Bronchial epithelial cell (primary cell): ENCODE measurements at regions not wholly inside any gene's neighbourhood (a gene's known extent, or its start where the extent isn't known, plus 50 kb on each side); places are given as distances from the start of the nearest gene placed in this dataset.

Source experiments
- DNase-seq: peaks from one replicate; pipeline ENCODE4 v3.0.0-alpha.2; 2010; ENCODE audit warnings: low read depth
- FAIRE-seq: peaks from 2 replicates; lab custom pipeline; 2011; peaks lifted over from hg19 to GRCh38; lab: Jason Lieb, UNC
- H3K27me3 ChIP-seq: 2 replicates; pipeline ENCODE4 v1.5.1; 2011; ENCODE audit warnings: low read length; ENCODE audit not compliant: control insufficient read depth, insufficient read depth
- H3K36me3 ChIP-seq: 2 replicates; pipeline ENCODE4 v1.5.1; 2011; ENCODE audit warnings: low read length; ENCODE audit not compliant: control insufficient read depth, insufficient read depth
- H3K4me3 ChIP-seq: 2 replicates; pipeline ENCODE4 v1.5.1; 2011; ENCODE audit warnings: mild to moderate bottlenecking, low read depth, low read length, control low read depth
- TF ChIP-seq, protein P1 (sequence below): IDR thresholded peaks from 2 replicates; pipeline ENCODE4 v1.5.1; 2011; ENCODE audit warnings: mild to moderate bottlenecking, moderate library complexity, low read length, control low read depth, inconsistent platforms; ENCODE audit not compliant: insufficient read depth, severe bottlenecking

DNA sequence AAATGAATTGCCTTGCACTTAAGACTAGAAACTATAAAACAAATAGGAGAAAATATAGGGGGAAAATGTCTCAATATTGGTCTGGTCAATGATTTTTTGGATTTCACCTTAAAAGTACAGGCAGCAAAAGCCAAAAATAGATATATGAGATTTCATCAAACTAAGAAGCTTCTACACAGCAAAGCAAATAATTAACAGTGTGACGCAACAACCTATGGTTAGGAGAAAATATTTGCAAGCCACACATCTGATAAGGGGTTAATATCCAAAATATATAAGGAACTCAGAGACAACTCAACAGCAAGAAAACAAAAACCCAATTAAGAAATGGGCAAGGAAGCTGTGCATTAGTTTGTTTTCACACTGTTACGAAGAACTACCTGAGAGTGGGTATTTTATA, 89.1 kb downstream of the MAIP1 start:
- Histone ChIP-seq H3K4me3 (no peak overlapping the region), H3K27me3 (no peaks in the 10 kb centered on the region), H3K36me3 (no peaks in the 10 kb centered on the region)
- DNase-seq = no peak
- FAIRE-seq = no peak
- TF ChIP-seq, protein P1, sequence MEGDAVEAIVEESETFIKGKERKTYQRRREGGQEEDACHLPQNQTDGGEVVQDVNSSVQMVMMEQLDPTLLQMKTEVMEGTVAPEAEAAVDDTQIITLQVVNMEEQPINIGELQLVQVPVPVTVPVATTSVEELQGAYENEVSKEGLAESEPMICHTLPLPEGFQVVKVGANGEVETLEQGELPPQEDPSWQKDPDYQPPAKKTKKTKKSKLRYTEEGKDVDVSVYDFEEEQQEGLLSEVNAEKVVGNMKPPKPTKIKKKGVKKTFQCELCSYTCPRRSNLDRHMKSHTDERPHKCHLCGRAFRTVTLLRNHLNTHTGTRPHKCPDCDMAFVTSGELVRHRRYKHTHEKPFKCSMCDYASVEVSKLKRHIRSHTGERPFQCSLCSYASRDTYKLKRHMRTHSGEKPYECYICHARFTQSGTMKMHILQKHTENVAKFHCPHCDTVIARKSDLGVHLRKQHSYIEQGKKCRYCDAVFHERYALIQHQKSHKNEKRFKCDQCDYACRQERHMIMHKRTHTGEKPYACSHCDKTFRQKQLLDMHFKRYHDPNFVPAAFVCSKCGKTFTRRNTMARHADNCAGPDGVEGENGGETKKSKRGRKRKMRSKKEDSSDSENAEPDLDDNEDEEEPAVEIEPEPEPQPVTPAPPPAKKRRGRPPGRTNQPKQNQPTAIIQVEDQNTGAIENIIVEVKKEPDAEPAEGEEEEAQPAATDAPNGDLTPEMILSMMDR = no peak

DNA sequence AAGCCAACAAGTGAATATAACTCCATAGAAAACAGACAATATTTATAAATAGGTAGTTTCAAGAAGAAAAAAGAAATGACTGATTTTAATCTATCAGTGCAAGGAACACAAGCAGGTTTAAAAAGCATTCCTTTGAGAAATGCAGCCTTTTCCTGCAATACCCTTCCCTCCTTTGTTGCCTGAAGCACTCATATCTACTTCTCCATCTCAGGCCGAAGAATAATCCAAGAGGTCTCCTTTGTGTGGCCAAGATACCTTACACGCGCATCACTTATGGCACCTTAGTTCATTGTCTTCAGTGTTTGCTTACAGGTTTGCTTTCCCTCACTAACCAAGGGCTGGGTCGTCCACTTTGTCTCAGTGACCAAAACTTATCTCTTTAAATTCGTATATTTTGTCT, 93.0 kb downstream of the MAIP1 start:
- Histone ChIP-seq H3K27me3 (no peaks in the 10 kb centered on the region), H3K4me3 (no peak overlapping the region), H3K36me3 (no peaks in the 10 kb centered on the region)
- FAIRE-seq (no peak), DNase-seq (no peak)
- TF ChIP-seq, protein P1 = no peak

DNA sequence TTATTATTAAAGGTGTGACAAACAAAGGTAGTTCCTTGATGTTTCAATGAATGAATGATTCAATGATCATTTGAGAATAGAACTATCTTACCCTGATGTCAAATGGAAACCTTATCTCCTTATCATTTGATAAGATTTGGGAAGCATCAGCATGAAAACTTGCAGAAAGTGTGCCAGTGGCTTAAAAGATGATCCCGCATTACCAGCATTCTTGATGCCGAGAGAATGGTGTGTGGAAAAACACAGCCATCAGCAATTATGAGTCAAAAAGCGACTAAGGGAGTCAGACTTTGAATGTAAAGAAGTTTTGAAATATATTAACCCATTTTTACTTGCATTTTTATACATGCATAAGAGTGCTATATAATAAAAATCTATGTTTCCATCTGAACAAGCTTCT, 93.7 kb downstream of the MAIP1 start:
- Histone ChIP-seq H3K36me3 (no peaks in the 10 kb centered on the region), H3K27me3 (no peaks in the 10 kb centered on the region), H3K4me3 (no peak overlapping the region)
- FAIRE-seq (no peak), DNase-seq (no peak)
- TF ChIP-seq, protein P1 = no peak

DNA sequence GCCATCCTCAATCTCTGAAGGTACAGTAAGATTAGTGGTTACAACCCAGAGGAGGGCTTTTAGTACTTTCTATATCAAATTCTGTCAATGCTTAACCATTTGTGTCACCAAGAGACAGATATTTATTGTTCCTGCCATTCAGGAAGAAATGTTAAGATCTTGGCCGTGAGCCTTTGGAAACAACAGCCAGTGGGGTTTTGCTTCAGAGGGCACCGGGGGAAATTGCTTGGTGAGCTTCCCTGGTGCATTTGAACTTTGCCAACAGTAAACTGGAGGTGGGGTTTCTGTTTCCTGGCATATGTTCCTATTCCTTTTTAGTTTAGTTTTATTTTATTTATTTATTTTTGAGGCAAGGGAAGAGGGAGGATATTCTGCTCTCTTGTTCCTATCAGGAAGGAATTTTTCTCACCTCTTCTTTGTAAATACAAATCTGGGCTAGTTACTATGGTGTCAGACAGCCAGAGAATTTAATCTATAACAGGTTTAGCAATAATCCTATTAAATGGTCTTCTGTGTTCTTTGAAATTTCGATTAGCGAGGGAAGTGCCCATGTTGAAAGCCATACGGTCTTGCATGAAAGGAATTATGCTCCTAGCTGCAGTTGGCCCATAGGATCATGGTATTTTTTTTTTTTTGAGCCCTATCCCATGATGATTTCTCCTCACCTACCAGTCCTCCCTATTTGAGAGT, 95.7 kb downstream of the MAIP1 start:
- DNase-seq (no peak), FAIRE-seq (no peak)
- TF ChIP-seq, protein P1 = no peak
- H3K27me3 ChIP-seq = no peaks in the 10 kb centered on the region
- no peaks in the 10 kb centered on the region for H3K36me3 ChIP-seq
- no peak overlapping the region for H3K4me3 ChIP-seq

DNA sequence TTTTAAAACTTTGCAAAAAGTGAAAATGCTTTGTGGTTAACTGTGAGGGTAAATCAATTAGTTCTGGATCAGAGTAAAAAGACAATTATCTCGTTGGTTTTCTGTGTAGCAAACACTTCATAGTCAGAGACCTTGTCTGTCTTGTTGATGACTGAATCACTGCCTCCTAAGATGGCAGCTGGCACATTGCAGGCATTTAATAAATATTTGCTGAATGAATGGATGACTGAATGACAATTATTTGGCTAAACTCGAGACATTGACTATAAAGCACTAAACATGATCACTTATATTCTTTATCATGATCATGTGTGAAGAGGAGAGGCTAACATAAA, 96.2 kb downstream of the MAIP1 start:
- Histone ChIP-seq H3K27me3 (no peaks in the 10 kb centered on the region), H3K4me3 (no peak overlapping the region), H3K36me3 (no peaks in the 10 kb centered on the region)
- TF ChIP-seq, protein P1 = no peak
- peak; percentile 13 for FAIRE-seq
- DNase-seq = peak; percentile 23

DNA sequence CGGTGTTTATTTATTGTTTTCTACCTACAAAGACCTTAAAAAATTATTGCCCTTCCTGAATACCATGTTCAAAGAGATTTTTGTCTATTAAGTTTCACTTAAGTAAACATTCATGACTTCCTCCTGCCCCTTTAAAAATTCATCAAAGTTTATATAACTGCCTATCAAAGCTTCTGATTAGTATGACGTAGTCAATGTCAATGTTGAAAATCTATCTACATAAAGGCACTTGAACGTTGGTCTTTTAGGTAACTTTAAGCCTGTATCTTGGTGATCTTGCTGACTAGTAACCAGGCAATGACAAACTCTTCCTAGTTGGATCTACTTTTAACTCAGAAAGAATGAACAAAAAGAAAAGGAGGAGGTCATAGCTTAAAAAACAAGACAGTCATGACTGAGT, 97.2 kb downstream of the MAIP1 start:
- H3K36me3 ChIP-seq = no peaks in the 10 kb centered on the region
- H3K27me3 ChIP-seq = no peaks in the 10 kb centered on the region
- no peak for FAIRE-seq
- no peak for DNase-seq
- TF ChIP-seq, protein P1 = no peak
- no peak overlapping the region for H3K4me3 ChIP-seq
